Calu3 (cell line): ENCODE measurements at regions not wholly inside any gene's neighbourhood (a gene's known extent, or its start where the extent isn't known, plus 50 kb on each side); places are given as distances from the start of the nearest gene placed in this dataset.

ENCODE experiments used
- BruUV-seq: library from RNA; stranded (reverse); fragments of 400-500 nt; replicated peaks from 2 replicates; lab custom pipeline; 2021; lab: Mats Ljungman, UMichigan
- CTCF ChIA-PET: fragments of 300-600 bp; sonication (Branson Sonifier 250); formaldehyde crosslinking; loops from one replicate; lab custom pipeline; 2022; ENCODE audit warnings: antibody characterized with exemption; lab: Charles Lee
- DNase-seq: peaks from one replicate; pipeline ENCODE4 v3.0.0; 2022
- H3K27ac Mint-ChIP-seq: one replicate; pipeline ENCODE4 v1.8.0; 2022; ENCODE audit warnings: mixed read lengths; ENCODE audit not compliant: unreplicated experiment
- H3K27me3 Mint-ChIP-seq: one replicate; pipeline ENCODE4 v1.8.0; 2022; ENCODE audit warnings: mixed read lengths; ENCODE audit not compliant: unreplicated experiment
- H3K36me3 Mint-ChIP-seq: one replicate; pipeline ENCODE4 v1.8.0; 2022; ENCODE audit warnings: mild to moderate bottlenecking, moderate library complexity, mixed read lengths; ENCODE audit not compliant: insufficient read depth, unreplicated experiment
- H3K4me1 Mint-ChIP-seq: one replicate; pipeline ENCODE4 v1.8.0; 2022; ENCODE audit warnings: mild to moderate bottlenecking, low read depth, mixed read lengths; ENCODE audit not compliant: unreplicated experiment
- H3K4me3 Mint-ChIP-seq: one replicate; pipeline ENCODE4 v1.8.0; 2022; ENCODE audit warnings: mild to moderate bottlenecking, low read depth, moderate library complexity, mixed read lengths; ENCODE audit not compliant: unreplicated experiment
- H3K9me3 Mint-ChIP-seq: one replicate; pipeline ENCODE4 v1.8.0; 2022; ENCODE audit warnings: low read depth, mixed read lengths; ENCODE audit not compliant: unreplicated experiment
- intact Hi-C: fragments of 100-400 bp; cut with micrococcal nuclease; formaldehyde crosslinking; loops from one replicate; pipeline ENCODE4 v1.10.0; 2022; ENCODE audit not compliant: unreplicated experiment
- TF ChIP-seq, protein P1 (sequence below): fragments of 200-600 bp; IDR thresholded peaks from one replicate; pipeline ENCODE4 v1.8.0; 2022; ENCODE audit warnings: antibody characterized with exemption; ENCODE audit not compliant: unreplicated experiment

DNA sequence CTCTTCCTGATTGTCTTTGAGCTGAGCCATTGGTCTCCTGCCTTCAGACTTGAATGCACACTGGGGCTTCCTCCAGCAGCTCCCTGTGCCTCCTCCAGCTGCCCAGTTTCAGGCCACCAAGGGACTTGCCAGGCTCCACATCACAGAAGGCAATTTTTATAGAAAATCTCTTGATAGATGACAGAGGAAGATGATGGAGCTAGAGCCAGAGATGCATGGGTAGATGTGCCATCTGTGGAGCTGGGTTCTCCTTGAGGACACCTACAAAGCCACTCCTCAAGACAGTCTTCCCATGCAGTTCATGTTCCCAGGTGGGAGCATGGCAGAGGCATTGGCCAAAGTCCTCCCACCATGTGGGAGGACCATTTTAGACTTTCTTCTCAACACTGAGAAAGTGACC is 239.6 kb upstream of the IRX1 start:
- H3K27ac Mint-ChIP-seq, result no peak overlapping the region
- CTCF ChIA-PET, result no interaction called here
- TF ChIP-seq, protein P1, sequence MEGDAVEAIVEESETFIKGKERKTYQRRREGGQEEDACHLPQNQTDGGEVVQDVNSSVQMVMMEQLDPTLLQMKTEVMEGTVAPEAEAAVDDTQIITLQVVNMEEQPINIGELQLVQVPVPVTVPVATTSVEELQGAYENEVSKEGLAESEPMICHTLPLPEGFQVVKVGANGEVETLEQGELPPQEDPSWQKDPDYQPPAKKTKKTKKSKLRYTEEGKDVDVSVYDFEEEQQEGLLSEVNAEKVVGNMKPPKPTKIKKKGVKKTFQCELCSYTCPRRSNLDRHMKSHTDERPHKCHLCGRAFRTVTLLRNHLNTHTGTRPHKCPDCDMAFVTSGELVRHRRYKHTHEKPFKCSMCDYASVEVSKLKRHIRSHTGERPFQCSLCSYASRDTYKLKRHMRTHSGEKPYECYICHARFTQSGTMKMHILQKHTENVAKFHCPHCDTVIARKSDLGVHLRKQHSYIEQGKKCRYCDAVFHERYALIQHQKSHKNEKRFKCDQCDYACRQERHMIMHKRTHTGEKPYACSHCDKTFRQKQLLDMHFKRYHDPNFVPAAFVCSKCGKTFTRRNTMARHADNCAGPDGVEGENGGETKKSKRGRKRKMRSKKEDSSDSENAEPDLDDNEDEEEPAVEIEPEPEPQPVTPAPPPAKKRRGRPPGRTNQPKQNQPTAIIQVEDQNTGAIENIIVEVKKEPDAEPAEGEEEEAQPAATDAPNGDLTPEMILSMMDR, result no peak

DNA sequence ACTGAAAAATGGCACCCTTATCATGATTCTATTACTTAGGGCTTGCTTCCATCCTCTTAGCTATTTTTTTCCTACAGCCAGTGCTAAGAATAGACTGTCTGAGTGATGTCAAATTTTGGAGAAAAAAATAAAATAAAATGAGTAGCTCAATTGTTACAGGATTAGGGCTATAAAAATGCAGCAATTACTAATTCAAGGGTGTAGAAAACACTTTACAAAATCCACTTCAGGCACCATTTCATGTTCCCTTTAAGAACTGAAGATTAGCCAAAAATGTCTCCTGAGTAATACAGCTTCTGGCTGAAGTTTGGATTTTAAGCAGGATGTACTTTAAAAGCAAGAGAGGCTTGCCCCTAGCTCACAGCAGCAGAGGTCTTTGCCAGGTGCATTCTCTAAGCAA is 240.5 kb upstream of the IRX1 start:
- intact Hi-C loops, result no loop called here
- Mint-ChIP-seq H3K4me3 (no peak overlapping the region), H3K27me3 (no peaks in the 10 kb centered on the region), H3K27ac (no peak overlapping the region), H3K4me1 (no peaks in the 10 kb centered on the region), H3K36me3 (peaks cover 5% of the 10 kb centered on the region), H3K9me3 (peaks cover 10% of the 10 kb centered on the region)
- TF ChIP-seq, protein P1, result no peak
- DNase-seq, result no peak
- CTCF ChIA-PET, result no interaction called here
- no TSS peak for BruUV-seq

More for the DNA sequence above, 239.6 kb upstream of the IRX1 start:
- Mint-ChIP-seq H3K9me3 (peaks cover 10% of the 10 kb centered on the region), H3K4me1 (no peaks in the 10 kb centered on the region), H3K4me3 (no peak overlapping the region), H3K27me3 (no peaks in the 10 kb centered on the region), H3K36me3 (peaks cover 5% of the 10 kb centered on the region)
- no TSS peak for BruUV-seq
- no peak for DNase-seq
- intact Hi-C loops, result no loop called here

DNA sequence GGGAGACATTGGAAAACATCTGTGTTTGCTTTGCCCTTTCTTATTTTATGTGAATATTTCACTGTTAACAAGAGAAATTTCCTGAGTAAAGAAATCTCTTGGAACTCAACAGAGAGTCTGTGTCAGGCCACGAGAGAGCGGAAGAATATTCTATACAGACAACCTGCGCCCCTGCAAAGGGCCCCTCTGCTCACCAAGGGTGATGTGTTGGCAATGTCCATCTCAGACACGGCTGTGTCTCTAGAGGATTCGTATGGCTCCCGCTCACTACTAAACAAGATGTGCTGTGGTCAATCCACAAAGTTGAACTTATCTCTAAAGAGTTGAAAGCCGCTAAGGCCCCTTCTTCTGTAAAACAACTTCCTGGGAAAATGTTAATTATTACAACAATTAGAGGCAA is 241.0 kb upstream of the IRX1 start:
- peaks cover 15% of the 10 kb centered on the region for H3K9me3 Mint-ChIP-seq
- intact Hi-C loops, result no loop called here
- no peak for DNase-seq
- no peaks in the 10 kb centered on the region for H3K4me1 Mint-ChIP-seq
- no TSS peak for BruUV-seq
- CTCF ChIA-PET, result no interaction called here
- no peak overlapping the region for H3K4me3 Mint-ChIP-seq
- H3K36me3 Mint-ChIP-seq, result peaks cover 5% of the 10 kb centered on the region
- H3K27me3 Mint-ChIP-seq, result no peaks in the 10 kb centered on the region
- TF ChIP-seq, protein P1, result no peak
- no peak overlapping the region for H3K27ac Mint-ChIP-seq

DNA sequence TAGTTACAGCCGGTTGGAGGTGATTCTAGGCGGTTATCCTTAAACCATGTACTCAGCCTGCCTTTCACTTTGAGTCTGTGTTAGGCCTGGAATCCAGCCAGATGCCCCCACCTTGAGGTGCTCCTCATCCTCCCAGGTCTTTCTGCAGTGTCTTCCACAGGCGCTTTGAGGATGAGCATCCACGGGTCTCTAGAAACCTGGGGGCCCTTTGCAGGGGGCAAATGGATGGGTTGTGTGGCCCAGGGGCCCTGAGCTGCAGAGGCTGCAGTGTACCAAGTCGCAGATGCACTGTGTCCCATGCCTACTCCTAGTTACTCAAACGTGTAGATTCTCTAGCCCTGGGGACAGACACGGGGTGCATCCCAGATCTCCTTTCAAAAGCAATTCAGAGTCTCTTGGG is 242.1 kb upstream of the IRX1 start:
- Mint-ChIP-seq H3K4me1 (no peaks in the 10 kb centered on the region), H3K4me3 (no peak overlapping the region), H3K9me3 (peaks cover 15% of the 10 kb centered on the region), H3K36me3 (peaks cover 5% of the 10 kb centered on the region), H3K27me3 (no peaks in the 10 kb centered on the region), H3K27ac (no peak overlapping the region)
- TF ChIP-seq, protein P1, result no peak
- intact Hi-C loops, result no loop called here
- no peak for DNase-seq
- BruUV-seq, result no TSS peak
- CTCF ChIA-PET, result no interaction called here
